Transverse colon (tissue), 4 donors: ENCODE measurements at regions not wholly inside any gene's neighbourhood (a gene's known extent, or its start where the extent isn't known, plus 50 kb on each side); places are given as distances from the start of the nearest gene placed in this dataset.

Experiments
- DNase-seq: peaks from one replicate; pipeline ENCODE4 v3.0.0-alpha.2; 2019
- H3K27ac ChIP-seq, 4 donors: fragments of 200-600 bp; sonication (generic); 2 replicates each; pipeline ENCODE4 v1.5.1; 2016 to 2018; ENCODE audit warnings: inconsistent platforms in 4 of 4
- H3K27me3 ChIP-seq: fragments of 200-600 bp; sonication (generic); 2 replicates; pipeline ENCODE4 v1.5.1; 2017; ENCODE audit warnings: inconsistent platforms
- H3K36me3 ChIP-seq, 4 donors: fragments of 200-600 bp; sonication (generic); 2 replicates each; pipeline ENCODE4 v1.5.1; 2017 to 2019; ENCODE audit warnings: inconsistent platforms in 4 of 4
- H3K4me1 ChIP-seq, 4 donors: fragments of 200-600 bp; sonication (generic); 2 replicates each; pipeline ENCODE4 v1.5.1; 2017 to 2020; ENCODE audit warnings: inconsistent platforms in 4 of 4
- H3K4me3 ChIP-seq, 4 donors: fragments of 200-600 bp; sonication (generic); 1 replicate in 1 of 4; 2 replicates in 3 of 4; pipeline versions ENCODE4 v1.5.1 to v1.6.1; 2017 to 2019; ENCODE audit warnings: inconsistent platforms in 4 of 4
- H3K9me3 ChIP-seq, 2 donors: fragments of 200-600 bp; sonication (generic); 2 replicates each; pipeline ENCODE4 v1.5.1; 2017 to 2019; ENCODE audit warnings: inconsistent platforms in 2 of 2
- CTCF ChIP-seq, 5 experiments: fragments of 200-600 bp in 3 of 5; fragments of 450-650 bp in 2 of 5; sonication (generic) in 3 of 5; IDR thresholded peaks; 1 replicate in 2 of 5; 2 replicates in 3 of 5; pipeline ENCODE4 v1.5.1; 2016 to 2017; ENCODE audit warnings: antibody characterized with exemption in 5 of 5, inconsistent platforms in 3 of 5, mild to moderate bottlenecking in 2 of 5, moderate library complexity in 1 of 5
- EP300 ChIP-seq: sonication (generic); formaldehyde crosslinking; IDR thresholded peaks from one replicate; pipeline ENCODE4 v1.6.1; 2017; ENCODE audit warnings: antibody characterized with exemption, low read depth
- POLR2A ChIP-seq: fragments of 450-650 bp; IDR thresholded peaks from one replicate; pipeline ENCODE4 v1.6.1; 2016; ENCODE audit warnings: antibody characterized with exemption, mild to moderate bottlenecking, moderate library complexity
- POLR2AphosphoS5 ChIP-seq, 3 donors: sonication (generic); formaldehyde crosslinking; IDR thresholded peaks; one replicate each; pipeline ENCODE4 v1.6.1; 2016; ENCODE audit warnings: antibody characterized with exemption in 3 of 3
- WGBS, 2 donors: methylation state at CpG; one replicate each; pipeline ENCODE4 v1.1.5; 2018; ENCODE audit warnings: low coverage in 1 of 2; 5-methylcytosine and 5-hydroxymethylcytosine counted together
- in situ Hi-C, 4 donors: fragments of 200-750 bp; cut with MboI; loops; one replicate each; pipeline versions ENCODE4 v1.15.0 to v1.15.1; 2017; ENCODE audit warnings: low sequenced_read_pairs in 3 of 4, low pct_ligation_motif_present in 1 of 4, low pct_unique_long_range_greater_than_20kb in 1 of 4
- intact Hi-C: fragments of 100-400 bp; cut with DNase I; formaldehyde crosslinking; loops from one replicate; pipeline ENCODE4 v1.15.1; 2023; ENCODE audit warnings: low total_unique reads

- Histone ChIP-seq H3K9me3 (no peaks in the 10 kb centered on the region), H3K27me3 (peaks cover 9% of the 10 kb centered on the region), H3K27ac (no peak overlapping the region), H3K4me3 (no peak overlapping the region), H3K36me3 (no peaks in the 10 kb centered on the region), H3K4me1 (no peaks in the 10 kb centered on the region)
- intact Hi-C loops (no loop called here), in situ Hi-C loops (no loop called here)
- TF ChIP-seq CTCF (IDR thresholded peaks at IDR 0.05): no peak
- no peak for TF ChIP-seq POLR2A
- no peak for TF ChIP-seq EP300
- TF ChIP-seq POLR2AphosphoS5 (IDR thresholded peaks at IDR 0.05): no peak
- no peak for DNase-seq
- WGBS, 2 donors: 54 to 64% methylated on average over 3 of the region's 3 CpGs
Observed at GRCh38 chr17:34504814-34505484, 74.4 kb upstream of the TMEM132E start.

DNA sequence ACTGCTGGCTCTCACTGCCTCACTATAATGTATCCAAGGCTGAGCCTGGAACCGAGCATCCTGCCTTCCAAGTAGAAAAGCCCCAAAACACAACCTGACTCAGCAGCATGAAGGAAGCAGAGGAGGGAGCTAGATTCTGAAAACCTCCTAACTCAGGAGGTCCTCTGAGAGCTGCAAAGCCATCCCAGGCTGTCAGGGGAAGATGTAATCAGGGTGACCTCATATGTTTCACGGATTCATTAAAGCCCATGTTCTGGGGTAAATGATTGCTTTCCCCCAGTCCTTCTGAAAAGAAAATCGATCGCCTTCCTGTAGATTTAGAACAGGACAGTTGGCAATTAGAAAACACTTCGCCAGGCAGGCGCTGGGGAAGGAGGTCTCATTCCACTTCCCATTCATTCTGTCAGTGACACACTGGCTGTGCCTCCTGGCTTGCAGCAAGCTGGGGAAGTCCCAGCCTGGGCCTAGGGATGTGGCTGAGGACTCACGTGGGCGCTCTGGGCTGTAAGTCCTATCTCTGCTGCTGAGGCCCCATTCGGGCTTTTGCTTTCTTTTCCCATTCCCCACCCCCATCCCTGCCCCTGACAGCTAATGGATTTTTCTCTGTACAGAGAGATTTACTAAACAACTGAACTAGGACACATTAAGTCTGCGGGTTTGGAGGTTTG lies 75.7 kb upstream of the TMEM132E start:
- H3K27me3 ChIP-seq: peaks cover 9% of the 10 kb centered on the region
- 29 to 56% methylated on average over 2 to 10 of the region's 10 CpGs for WGBS, 2 donors
- no peaks in the 10 kb centered on the region for H3K9me3 ChIP-seq
- H3K4me3 ChIP-seq: no peak overlapping the region
- TF ChIP-seq POLR2AphosphoS5 (IDR thresholded peaks at IDR 0.05) (no peak), CTCF (IDR thresholded peaks at IDR 0.05) (no peak), EP300 (no peak)
- H3K36me3 ChIP-seq: no peaks in the 10 kb centered on the region
- no peaks in the 10 kb centered on the region for H3K4me1 ChIP-seq
- intact Hi-C loops: no loop called here
- no peak overlapping the region for H3K27ac ChIP-seq
- DNase-seq: peak; percentile 14
- in situ Hi-C loops: no loop called here

GRCh38 chr17:34502426-34502825 lies 77.0 kb upstream of the TMEM132E start:
- in situ Hi-C loops (no loop called here), intact Hi-C loops (no loop called here)
- Histone ChIP-seq H3K4me1 (no peaks in the 10 kb centered on the region), H3K9me3 (no peaks in the 10 kb centered on the region), H3K27ac (no peak overlapping the region), H3K27me3 (peaks cover 6% of the 10 kb centered on the region), H3K36me3 (no peaks in the 10 kb centered on the region), H3K4me3 (no peak overlapping the region)
- WGBS, 2 donors: 56 to 72% methylated on average over 2 to 4 of the region's 4 CpGs
- no peak for DNase-seq
- no peak for TF ChIP-seq POLR2AphosphoS5 (IDR thresholded peaks at IDR 0.05)
- TF ChIP-seq POLR2A: no peak
- no peak for TF ChIP-seq CTCF (IDR thresholded peaks at IDR 0.05)
- no peak for TF ChIP-seq EP300

GRCh38 chr17:34499576-34499975 lies 79.8 kb upstream of the TMEM132E start:
- intact Hi-C loops (no loop called here), in situ Hi-C loops (no loop called here)
- 0 to 7% methylated on average over 1 of the region's 1 CpG for WGBS, 2 donors
- H3K9me3 ChIP-seq: no peaks in the 10 kb centered on the region
- H3K27ac ChIP-seq: no peak overlapping the region
- H3K36me3 ChIP-seq: no peaks in the 10 kb centered on the region
- H3K4me1 ChIP-seq: no peaks in the 10 kb centered on the region
- no peak for TF ChIP-seq POLR2AphosphoS5 (IDR thresholded peaks at IDR 0.05)
- TF ChIP-seq EP300: no peak
- H3K4me3 ChIP-seq: no peak overlapping the region
- H3K27me3 ChIP-seq: no peaks in the 10 kb centered on the region
- no peak for DNase-seq
